Hepatic stellate cell (primary cell): ENCODE measurements at regions not wholly inside any gene's neighbourhood (a gene's known extent, or its start where the extent isn't known, plus 50 kb on each side); places are given as distances from the start of the nearest gene placed in this dataset.

ENCODE experiments used
- DNase-seq: peaks from one replicate; pipeline ENCODE4 v3.0.0; 2011; ENCODE audit warnings: low spot score

DNA sequence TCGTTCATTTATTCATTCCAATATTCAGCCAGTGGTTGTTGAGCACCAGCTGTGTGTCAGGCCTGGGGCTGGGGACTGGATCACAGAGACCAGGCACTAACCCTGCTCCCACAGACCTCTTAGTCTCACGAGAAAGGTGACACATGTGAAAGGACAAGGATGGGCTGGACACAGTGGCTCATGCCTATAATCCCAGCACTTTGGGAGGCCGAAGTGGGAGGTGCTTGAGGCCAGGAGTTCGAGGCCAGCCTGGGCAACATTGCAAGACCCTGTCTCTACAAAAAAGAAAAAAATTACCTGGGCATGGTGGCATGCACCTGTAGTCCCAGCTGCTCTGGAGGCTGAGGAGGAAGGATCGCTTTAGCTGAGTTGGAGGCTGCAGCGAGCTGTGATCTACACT lies 105.9 kb upstream of the SDK1 start:
- no peak for DNase-seq

DNA sequence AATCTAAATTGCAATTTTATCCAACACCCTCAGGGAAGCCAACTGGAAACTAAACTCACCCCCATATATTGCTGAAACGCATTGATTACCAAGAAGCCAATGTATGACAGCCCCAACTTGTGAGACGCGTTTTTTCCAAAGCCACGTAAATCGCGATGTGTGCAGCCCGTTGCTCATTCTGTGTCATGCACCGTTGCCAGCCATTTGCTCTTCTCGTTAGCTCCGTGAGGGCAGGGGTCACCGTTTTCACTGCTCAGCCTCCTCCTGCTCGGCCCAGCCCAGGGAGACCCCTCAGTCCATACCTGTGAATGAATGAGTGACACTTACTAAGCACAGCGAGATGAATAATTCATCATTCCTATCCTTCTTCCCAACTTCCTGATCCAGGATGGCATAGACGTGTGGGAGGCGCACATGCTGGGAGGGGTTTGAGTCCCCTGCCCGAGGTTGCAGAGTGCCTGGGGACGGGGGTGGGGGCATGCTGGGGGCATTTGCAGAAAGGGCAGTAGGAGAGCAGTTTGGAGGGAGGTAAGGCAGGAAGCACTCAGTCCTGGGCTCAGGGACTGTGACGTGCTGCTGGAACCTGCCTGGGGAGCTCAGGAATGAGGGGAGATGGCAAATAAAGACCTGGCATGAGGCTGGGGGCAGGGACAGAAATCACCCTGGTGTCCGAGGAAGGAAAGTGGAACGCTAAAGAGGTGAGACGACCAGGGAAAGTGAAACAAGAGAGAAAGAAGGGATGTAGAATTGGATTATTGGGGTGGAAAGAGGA lies 104.2 kb upstream of the SDK1 start:
- DNase-seq, result no peak

DNA sequence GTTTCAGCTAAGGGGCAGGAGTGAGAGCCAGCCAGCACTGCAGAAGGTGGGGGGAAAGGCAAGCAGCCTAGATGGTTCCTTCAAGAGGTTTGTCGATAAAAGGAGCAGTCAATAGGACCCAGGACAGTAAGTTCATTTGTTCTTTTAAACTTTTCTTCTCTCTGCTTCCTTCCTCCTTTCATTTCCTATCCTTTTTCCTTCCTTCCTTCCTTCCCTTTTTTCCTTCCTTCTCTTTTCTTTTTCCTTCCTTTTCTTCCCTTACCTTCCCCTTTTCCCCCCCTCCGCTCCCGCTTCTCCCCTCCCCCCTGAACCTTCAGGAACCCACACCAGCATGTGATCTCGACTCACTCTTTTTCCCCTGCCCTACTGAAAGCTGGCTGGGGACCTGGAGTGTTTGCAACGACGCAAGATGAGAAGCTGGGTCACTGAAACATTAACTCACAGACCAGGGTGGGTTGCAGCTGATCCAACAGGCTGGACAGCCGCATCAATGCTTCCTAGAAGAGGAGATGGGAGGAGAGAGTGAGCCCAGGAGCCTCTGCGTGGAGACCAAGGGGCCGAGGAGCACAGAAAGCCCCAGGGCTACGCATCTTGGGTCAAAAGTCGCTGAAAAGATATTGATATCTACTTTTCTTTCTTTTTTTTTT lies 103.4 kb upstream of the SDK1 start:
- DNase-seq, result no peak

DNA sequence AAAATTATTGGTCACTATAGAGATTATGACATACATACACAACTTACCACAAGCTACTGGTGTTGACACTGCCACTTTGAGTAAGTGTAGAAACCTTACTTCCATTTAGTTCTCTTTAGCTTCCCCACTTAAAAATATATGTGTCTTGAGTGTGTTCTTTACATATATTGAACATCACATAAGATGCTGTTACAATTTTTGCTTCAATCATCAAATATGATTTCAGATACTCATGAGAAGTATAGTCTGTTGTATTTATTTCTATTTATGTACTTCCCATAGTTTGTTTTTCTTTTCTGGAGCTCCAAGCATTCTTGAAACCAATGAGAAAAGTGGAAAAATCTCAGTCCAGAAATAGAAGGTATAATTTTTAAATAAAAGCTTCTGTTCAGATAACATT lies 102.7 kb upstream of the SDK1 start:
- DNase-seq, result no peak

DNA sequence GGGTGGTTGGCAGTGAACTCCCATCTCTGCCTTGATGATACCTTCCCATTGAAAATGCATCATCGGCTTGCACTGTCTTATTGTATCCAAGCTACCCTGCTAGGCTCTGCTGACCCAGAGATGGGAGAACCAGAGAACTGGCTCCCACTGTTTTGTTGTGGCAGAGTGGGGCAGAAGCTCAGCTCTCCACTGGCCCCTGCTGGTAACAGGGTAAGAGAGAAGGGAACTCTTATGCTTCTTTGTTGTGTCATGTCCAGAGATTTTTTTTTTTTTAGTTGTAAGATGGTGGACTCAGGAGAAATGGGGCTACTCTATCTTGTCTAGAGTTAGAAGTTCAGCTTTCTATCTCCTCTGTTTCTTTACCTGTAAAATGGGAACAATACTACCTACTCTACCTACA lies 100.5 kb upstream of the SDK1 start:
- DNase-seq, result peak; percentile 35

DNA sequence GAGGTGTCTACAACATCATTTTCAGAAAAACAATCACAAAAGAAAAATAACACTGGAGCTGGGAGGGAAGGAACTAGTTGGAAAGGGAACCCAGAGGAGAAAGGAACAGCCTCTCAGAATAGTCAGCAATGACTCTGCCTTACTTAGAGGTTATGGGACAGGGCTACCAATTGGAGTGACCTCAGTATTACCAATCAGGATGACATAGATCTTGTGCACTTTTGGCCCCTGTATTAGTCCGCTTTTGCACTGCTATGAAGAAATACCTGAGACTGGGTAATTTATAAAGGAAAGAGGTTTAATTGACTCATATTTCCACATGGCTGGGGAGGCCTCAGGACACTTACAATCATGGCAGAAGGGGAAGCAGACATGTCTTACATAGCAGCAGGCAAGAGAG lies 99.7 kb upstream of the SDK1 start:
- no peak for DNase-seq

DNA sequence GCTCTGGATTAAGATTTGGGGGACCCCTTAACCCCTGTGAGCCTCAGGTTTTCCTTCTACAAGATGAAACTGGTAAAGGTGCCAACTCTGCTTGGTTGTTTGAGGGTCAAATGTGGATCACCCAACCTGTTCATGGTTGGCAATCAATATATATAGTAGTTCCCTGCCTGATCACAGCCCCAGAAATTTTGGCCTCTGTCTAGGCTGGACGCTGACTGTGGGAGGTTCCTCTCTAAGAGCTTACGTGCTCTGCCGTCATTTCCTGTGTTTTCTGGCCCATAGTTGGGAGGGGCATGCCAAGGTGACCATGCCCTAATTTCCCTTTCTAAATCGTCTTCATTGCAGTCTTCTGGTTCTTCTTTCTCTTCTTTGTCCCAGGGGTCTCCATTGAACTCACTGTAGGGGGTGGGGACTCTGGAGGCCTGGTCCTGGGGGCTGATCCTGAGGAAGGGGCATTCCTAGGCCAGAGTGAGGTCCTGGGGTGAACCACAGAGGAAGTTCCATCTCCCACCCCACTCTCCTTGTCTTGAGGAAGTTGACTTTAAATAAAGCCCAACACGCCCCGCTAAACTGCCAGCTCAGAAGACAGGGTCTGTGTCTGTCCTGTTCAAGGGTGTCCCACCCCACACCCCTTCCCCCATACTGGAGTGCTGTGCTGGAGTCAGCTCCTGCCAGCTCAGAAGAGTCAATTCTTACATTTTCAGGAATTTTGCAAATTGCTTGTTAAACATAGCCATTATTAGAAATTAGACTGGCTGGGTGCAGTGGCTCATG lies 98.9 kb upstream of the SDK1 start:
- no peak for DNase-seq

DNA sequence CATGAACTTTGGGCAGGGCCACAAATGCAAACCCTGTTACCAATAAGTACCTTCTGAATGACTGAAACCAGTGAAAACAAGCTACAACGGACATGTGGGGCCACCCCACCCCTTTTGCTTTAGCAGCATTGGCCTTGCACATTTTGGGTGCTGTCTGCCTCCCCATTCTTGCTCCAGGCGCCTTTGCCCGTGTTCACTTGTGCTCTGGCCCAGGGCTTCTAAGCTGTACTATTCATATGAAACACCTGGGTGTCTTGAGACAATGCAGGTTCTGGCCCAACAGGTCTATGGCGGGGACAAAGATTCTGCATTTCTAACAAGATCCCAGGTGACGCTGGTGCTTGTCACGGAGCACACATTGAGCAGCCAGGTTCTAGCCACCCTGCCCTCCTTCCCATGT lies 96.5 kb upstream of the SDK1 start:
- no peak for DNase-seq

DNA sequence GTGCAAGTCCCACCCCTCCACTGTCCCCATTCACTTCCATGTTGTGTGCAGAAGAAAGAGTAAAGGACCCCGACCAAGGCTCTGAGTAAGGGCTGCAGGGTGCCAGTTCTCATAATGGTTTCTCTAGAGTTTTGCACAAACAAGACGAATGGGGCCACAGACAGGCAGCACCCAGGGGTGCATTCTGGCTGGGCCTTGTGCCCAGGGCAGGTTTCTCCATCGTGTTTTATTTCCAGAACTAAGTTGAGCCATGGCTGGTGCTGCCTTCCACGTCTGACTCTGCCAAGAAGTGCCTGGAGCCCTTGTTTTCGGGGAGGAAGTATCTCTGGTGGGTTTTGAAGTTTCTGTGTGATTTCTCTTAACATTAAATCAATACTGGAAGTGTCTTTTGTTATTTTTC lies 95.0 kb upstream of the SDK1 start:
- no peak for DNase-seq

DNA sequence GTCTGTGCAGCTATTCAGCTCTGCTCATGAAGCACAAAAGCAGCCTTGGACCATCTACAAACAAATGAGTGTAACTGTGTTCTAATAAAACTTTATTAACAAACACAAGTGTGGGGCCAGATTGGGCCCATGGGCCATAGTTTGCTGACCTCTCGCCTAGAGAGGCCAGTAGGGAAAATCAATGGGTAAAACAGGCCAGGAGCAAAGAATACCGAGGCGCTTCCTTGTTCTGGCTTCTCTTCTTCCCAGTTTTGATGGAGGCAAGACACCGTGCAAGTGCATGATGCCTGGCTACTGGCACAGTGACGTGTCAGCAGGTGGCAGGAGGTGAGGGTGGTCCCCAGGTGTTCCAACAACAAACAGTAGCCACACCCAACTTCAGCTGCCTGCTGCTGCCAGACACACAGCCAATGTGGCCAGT lies 94.3 kb upstream of the SDK1 start:
- no peak for DNase-seq

DNA sequence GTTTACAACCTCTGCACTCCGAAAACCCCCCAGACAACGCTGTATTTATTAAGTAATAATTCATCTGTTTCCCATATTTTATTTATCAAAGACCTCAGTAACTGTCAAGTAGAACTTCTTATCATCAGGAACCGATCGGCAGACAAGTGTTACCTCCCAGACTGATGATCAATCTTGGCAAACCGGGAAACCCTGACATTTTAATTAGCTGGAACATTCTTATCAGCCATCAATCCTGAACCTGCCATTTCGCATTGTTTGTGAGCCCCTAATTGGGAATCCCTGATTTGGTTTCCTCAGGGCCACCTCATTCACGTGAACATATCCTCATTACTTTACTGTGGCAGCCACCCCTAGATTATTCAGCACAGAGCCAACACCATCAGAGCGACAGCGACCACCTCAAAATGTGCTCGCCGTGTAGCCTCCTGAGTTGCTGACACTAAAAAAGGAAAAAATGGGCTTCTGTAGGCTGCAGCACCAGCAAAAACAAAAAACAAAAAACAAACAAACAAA lies 93.6 kb upstream of the SDK1 start:
- DNase-seq, result no peak

DNA sequence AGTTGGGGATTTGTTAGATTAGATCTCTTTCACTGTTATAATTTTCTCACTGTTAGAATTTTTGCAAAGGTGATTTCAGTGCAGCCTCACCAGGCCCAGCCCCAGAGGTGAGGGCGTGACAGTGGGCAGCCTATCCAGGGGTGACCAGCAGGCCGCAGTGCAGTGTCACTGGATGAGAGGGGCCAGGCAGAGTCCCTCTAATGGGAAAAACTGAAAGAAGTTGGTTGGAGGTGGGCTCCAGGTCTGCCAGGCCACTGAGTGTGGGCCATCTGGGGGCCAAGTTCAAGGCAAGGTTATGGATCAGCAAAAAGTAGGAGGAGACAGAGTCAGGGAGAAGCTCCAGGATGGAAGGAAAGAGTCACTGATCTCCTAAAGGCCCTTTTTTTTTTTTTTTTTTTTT lies 90.5 kb upstream of the SDK1 start:
- DNase-seq, result no peak

DNA sequence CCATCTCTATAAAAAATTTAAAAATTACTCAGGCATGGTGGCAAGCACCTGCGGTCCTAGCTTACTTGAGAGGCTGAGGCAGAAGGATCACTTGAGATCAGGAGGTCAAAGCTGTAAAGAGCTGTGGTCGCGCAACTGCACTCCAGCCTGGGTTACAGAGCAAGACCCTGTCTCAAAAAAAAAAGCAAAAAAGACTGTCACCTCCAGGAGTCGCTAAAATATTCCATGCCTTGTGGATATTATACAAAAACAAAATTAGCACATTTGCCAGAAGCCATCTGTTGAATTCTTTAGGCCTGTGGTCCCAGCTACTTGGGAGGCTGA lies 87.0 kb upstream of the SDK1 start:
- DNase-seq, result no peak

DNA sequence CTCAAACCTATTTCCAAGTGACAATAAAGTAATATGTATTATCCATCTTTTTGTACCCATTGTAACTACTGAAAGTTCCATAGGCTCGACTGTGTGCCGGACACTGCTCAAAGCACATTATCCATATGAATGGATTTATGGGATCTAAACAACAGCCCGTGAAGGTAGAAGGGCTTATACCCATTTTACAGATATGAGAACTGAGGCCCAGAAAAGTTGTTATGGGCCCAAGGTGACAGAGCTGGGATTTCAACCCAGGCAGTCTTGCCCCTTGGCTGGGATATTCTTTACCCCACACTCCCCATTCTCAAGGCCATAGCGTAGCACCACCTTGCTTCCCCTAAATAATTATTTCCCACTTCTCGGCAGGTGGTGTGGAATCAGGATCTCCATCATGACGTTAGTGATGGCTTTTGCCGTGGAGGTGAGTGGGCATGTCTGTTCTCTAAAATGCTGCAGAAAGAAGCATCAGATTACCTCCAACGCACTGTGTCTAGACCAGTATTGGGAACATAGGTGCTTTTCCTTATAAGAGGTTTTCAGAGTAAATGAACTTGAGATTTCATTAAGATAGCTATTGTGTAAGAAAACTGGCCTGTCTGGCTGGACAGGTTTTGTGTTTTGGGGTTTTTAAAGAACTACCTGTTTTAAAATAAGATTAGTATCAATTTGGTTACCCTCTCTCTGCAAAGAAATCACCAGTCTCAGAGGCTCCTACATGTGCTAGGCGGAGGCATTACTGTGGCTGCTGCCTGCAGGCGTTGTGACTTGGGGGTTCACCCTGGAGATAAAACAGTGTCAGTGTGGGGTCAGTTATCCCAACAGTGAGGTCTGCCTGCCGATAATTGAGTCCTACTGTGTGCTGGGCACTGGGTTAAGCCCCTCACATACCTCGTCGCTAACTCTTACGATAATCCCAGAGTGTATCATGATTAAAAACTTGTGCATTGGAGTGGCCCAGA lies 85.1 kb upstream of the SDK1 start:
- no peak for DNase-seq

DNA sequence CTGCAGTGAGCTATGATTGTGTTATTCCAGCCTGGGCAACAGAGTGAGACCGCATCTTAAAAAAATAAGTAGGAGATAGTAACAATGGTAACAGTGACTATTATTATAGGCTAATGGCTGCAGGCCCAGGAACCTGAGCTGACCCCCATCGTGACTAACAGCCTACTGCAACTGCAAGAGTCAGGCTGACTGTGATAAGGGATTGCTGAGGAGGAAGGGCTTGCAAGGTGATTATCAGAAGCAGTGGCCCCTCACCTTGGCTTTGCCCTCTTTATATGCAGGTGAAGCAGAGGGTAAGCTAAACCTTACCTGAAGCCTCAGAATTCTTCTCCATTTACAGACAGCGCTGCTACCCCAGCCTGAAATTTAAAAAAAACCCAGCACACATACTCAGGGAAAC lies 83.9 kb upstream of the SDK1 start:
- no peak for DNase-seq

DNA sequence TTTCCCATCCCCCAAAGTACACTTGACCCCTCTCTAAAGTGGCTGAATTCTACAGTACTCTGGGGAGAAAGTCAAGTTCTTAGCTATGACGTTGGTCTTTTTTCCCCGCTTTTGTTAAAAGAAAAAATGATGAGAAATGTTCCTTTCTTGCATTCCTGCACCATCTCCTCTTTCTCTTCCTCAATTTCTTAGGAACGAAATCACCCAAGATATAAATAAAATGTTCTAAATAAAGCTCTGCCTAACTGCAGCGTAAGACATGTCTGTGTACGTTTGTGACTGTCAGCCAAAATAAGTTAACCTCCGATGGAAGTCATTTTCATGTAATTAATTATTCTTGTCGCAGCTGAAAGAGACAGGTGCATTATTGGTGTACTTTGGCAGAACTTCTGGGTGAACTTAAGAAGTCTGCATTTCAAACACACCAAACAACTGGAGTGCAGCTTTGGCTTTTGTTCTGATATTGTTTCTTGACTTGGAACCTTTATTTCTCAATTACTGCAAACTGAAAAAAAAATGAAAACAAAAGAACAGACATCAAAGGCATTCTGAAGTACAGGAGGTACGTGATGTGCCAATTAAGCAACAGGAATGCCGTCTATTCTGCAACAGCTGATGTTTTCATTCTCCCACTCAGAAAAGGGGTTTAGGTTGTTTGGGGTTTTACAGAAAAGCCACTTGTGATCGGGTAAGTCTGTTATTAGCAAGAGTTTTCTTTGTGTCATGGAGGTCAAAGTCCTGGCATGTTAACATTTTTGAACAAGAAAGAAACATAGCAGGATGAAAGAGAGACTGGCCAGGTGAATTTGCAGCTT lies 82.4 kb upstream of the SDK1 start:
- no peak for DNase-seq

DNA sequence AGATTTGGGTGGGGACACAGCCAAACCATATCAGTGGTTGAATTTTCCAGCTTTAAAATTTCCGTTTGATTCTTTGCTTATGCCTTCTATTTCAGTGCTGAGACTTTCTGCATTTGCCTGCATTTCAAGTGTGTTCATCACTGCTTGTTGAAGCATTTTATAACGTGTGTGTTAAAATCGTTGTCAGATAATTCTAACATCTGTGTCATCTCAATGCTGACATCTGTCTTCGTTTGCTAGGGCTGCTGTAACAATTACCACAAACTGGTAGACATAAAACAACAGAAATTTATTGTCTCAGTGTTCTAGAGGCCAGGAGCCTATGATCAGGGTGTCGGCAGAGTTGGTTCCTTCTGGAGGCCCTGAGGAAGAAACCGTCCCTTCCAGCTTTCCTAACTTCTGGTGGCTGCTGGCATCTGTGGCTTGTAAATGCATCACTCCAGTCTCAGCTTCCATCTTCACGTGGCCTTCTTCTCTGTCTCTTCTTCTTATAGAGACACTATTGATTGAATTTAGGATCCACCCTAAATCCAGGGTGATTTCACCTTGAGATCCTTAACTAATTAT lies 71.1 kb upstream of the SDK1 start:
- no peak for DNase-seq

DNA sequence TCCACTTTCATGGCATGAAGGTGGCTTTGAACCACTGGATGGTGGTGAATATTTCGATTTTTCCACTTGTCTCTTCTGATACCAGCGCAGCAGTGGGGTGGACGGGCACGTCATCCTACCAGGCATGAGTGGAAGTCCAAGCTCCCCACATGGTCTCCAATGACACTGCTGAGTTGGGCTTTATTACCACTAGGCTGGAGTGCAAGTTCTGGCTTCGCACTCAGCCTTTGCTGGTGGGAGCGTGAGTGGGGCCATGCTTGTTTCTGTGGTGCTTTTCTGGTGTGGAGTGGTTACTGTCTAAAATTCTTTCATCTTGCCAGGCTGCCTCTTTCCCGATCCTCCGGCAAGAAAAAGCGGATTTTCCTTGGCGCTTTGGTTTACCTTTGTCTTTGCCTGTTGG lies 70.1 kb upstream of the SDK1 start:
- no peak for DNase-seq

DNA sequence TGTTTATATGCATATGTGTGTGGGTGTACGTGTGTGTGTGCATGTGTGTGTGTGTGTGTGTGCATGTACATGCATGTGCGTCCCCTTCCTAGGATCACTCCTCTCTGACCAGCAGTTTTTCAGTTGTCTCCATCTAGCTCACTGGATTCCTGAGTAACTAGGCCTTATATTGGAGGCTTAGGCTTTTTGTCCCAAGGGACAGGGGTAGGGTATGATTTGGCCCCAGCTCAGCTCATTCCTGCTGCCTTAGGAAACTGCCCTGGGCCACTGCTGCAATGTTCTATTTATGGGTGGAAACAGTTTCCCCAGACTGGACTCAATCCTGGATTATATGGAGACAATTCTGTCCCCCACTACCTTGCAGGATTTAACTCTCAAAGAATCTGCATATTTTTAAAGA lies 68.8 kb upstream of the SDK1 start:
- DNase-seq, result no peak

DNA sequence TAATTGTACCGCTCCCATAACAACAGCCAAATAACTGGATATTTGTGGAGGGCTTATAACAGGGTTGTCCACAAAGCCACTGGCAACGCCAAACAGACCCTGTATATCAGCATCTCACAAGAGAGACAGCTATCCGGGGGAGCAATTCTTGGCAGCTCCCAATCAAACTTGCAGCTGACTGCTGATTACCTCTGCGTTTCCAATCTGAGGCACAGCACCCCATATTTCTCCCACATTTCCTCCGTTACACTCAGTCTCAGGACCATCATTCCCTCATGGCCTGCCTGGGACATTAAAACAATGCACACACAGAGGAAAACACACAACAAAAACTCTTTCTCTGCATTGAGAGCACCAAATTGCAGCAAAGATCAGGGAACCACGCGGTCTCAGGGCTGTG lies 67.8 kb upstream of the SDK1 start:
- no peak for DNase-seq

DNA sequence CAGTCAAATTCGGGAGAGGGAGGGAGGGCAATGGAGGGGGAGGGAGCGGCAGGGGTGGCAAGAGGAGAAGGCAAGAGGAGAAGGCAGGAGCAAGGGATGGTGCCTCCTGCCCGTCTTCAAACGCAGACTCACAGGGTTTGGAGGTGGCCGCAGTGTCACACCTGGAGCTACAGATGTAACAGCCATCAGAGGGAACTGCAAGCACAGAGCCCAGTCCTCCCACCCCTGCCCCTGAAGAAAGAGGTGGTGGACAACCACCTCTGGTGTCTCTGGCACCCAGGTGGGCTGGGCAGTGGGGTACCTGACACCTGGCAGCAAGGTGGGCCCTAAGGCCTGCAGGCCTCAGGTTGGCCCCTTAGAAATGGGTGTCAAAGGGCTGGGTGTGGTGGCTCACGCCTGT lies 67.0 kb upstream of the SDK1 start:
- DNase-seq, result no peak
